Stimulated activated CD4-positive, alpha-beta T cell treated with anti-CD3 and anti-CD28 coated beads, TNF-alpha, amount 100 ng/mL, for 4 hours (primary cell): ENCODE measurements at regions not wholly inside any gene's neighbourhood (a gene's known extent, or its start where the extent isn't known, plus 50 kb on each side); places are given as distances from the start of the nearest gene placed in this dataset.
"Not testable (repeated sequence)": the region's sequence is repeated elsewhere in the genome, so short reads cannot be mapped to it uniquely, and the experiment has no call there.

ENCODE experiments used
- DNase-seq, 3 experiments: peaks; one replicate each; pipeline ENCODE4 v3.0.0-alpha.2; 2020; ENCODE audit warnings: low read depth in 3 of 3

GRCh38 chr5:72651109-72651508 is 143.9 kb upstream of the ZNF366 start:
- DNase-seq: no peak

- no peak for DNase-seq
Observed at GRCh38 chr5:72649449-72649848, 142.2 kb upstream of the ZNF366 start.

GRCh38 chr5:72648480-72648879 is 141.3 kb upstream of the ZNF366 start:
- no peak for DNase-seq

- DNase-seq: no peak
Observed at GRCh38 chr5:72647806-72648205, 140.6 kb upstream of the ZNF366 start.

GRCh38 chr5:72646246-72646866 is 139.1 kb upstream of the ZNF366 start:
- DNase-seq: no peak

- no peak for DNase-seq
Observed at GRCh38 chr5:72645064-72645846, 138.0 kb upstream of the ZNF366 start.

- DNase-seq: no peak
Observed at GRCh38 chr5:72644296-72644695, 137.1 kb upstream of the ZNF366 start.

- no peak for DNase-seq
Observed at GRCh38 chr5:72641164-72641563, 134.0 kb upstream of the ZNF366 start.

GRCh38 chr5:72637058-72637457 is 129.8 kb upstream of the ZNF366 start:
- no peak for DNase-seq

GRCh38 chr5:72636565-72636964 is 129.4 kb upstream of the ZNF366 start:
- not testable (repeated sequence) for DNase-seq

GRCh38 chr5:72634444-72634843 is 127.2 kb upstream of the ZNF366 start:
- no peak for DNase-seq

GRCh38 chr5:72633649-72634048 is 126.4 kb upstream of the ZNF366 start:
- DNase-seq: no peak

- DNase-seq: no peak
Observed at GRCh38 chr5:72633041-72633445, 125.8 kb upstream of the ZNF366 start.

- DNase-seq: no peak
Observed at GRCh38 chr5:72630721-72631120, 123.5 kb upstream of the ZNF366 start.

- DNase-seq: no peak
Observed at GRCh38 chr5:72630081-72630480, 122.9 kb upstream of the ZNF366 start.

- no peak for DNase-seq
Observed at GRCh38 chr5:72628771-72629371, 121.7 kb upstream of the ZNF366 start.

GRCh38 chr5:72625332-72625731 is 118.1 kb upstream of the ZNF366 start:
- no peak for DNase-seq

- DNase-seq: no peak
Observed at GRCh38 chr5:72624641-72625236, 117.5 kb upstream of the ZNF366 start.

GRCh38 chr5:72623936-72624335 is 116.7 kb upstream of the ZNF366 start:
- DNase-seq: no peak

- no peak for DNase-seq
Observed at GRCh38 chr5:72623323-72623722, 116.1 kb upstream of the ZNF366 start.

- DNase-seq: no peak
Observed at GRCh38 chr5:72622170-72622760, 115.1 kb upstream of the ZNF366 start.

GRCh38 chr5:72621576-72621975 is 114.4 kb upstream of the ZNF366 start:
- DNase-seq: no peak
